ENCODE measurements at regions not wholly inside any gene's neighbourhood (a gene's known extent, or its start where the extent isn't known, plus 50 kb on each side); places are given as distances from the start of the nearest gene placed in this dataset.
"Not testable (repeated sequence)": the region's sequence is repeated elsewhere in the genome, so short reads cannot be mapped to it uniquely, and the experiment has no call there.

DNA sequence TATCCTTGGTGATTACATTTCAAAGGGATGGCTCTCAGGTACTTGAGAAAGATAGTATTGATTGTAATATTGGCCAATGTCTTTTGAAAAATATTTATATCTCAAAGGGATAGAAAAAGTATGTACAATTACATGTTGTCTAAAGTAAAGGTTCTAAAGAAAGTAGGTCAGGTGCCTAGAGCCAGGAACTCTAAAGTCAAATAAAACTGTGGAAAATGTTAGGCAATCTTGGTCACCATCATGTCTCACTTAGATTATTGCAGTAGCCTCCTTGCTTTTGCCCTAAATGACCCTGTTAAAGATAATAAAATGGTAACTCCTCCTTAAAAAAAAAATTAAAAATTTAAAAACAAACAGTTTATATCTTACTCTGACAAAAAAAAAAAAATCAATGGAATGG, 198.5 kb upstream of the ARPP21 start:
- H3K9me3 ChIP-seq, result no peaks in the 10 kb centered on the region
- H3K36me3 ChIP-seq, result no peaks in the 10 kb centered on the region
- TF ChIP-seq, protein P1, sequence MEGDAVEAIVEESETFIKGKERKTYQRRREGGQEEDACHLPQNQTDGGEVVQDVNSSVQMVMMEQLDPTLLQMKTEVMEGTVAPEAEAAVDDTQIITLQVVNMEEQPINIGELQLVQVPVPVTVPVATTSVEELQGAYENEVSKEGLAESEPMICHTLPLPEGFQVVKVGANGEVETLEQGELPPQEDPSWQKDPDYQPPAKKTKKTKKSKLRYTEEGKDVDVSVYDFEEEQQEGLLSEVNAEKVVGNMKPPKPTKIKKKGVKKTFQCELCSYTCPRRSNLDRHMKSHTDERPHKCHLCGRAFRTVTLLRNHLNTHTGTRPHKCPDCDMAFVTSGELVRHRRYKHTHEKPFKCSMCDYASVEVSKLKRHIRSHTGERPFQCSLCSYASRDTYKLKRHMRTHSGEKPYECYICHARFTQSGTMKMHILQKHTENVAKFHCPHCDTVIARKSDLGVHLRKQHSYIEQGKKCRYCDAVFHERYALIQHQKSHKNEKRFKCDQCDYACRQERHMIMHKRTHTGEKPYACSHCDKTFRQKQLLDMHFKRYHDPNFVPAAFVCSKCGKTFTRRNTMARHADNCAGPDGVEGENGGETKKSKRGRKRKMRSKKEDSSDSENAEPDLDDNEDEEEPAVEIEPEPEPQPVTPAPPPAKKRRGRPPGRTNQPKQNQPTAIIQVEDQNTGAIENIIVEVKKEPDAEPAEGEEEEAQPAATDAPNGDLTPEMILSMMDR (IDR thresholded peaks at IDR 0.05), result no peak
- DNase-seq (ENCODE audit: low spot score in 2 of 2), result no peak
- H3K4me3 ChIP-seq, result no peak overlapping the region
- no peaks in the 10 kb centered on the region for H3K4me1 ChIP-seq
- no peak overlapping the region for H3K27ac ChIP-seq
- no peaks in the 10 kb centered on the region for H3K27me3 ChIP-seq
- intact Hi-C loops (cut with DNase I), result no loop called here

DNA sequence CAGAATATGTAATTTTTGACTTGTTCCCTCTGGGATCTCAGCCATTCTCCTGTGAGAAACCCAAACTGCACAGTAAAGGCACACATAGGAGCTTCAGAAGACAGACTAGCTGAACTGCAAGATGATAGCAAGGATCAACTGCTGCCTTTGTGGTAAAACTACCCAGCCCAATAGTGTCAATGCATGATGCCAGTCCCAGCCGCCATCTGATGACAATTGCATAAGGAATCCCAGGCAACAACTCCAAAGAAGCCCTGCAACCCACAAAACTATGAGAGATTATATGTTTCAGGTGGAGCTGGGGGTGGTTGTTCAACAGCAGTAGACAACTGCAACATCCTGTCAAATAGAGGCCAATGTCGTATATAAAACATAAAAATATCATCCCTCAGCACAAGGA, 192.4 kb upstream of the ARPP21 start:
- H3K36me3 ChIP-seq, result no peaks in the 10 kb centered on the region
- H3K27me3 ChIP-seq, result no peaks in the 10 kb centered on the region
- TF ChIP-seq, protein P1 (IDR thresholded peaks at IDR 0.05), result no peak
- no peak for DNase-seq (ENCODE audit: low spot score in 2 of 2)
- intact Hi-C loops (cut with DNase I), result no loop called here
- H3K9me3 ChIP-seq, result no peaks in the 10 kb centered on the region
- no peaks in the 10 kb centered on the region for H3K4me1 ChIP-seq
- no peak overlapping the region for H3K27ac ChIP-seq
- no peak overlapping the region for H3K4me3 ChIP-seq

DNA sequence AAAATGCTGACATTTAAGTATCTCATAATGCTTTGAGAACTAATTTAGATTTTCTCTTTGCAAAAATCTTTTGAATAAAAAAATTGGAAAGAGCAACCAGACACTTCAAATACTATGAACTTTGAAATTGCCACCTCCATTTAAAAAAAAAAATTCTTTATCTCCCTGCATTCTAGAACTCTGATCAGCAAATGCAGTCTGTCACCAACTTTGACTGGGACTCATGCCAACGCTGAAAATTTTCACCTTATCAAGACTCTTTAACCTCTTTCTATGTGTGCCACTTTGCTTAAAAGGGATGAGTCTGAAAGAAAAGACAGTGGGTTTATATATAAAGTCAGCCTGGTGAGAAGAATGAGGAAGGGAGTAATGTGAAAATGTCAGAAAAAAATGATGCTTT, 191.2 kb upstream of the ARPP21 start:
- DNase-seq (ENCODE audit: low spot score in 2 of 2), result no peak
- no peaks in the 10 kb centered on the region for H3K27me3 ChIP-seq
- H3K4me1 ChIP-seq, result no peaks in the 10 kb centered on the region
- intact Hi-C loops (cut with DNase I), result no loop called here
- H3K4me3 ChIP-seq, result no peak overlapping the region
- TF ChIP-seq, protein P1 (IDR thresholded peaks at IDR 0.05), result no peak
- no peaks in the 10 kb centered on the region for H3K9me3 ChIP-seq
- no peaks in the 10 kb centered on the region for H3K36me3 ChIP-seq
- no peak overlapping the region for H3K27ac ChIP-seq

DNA sequence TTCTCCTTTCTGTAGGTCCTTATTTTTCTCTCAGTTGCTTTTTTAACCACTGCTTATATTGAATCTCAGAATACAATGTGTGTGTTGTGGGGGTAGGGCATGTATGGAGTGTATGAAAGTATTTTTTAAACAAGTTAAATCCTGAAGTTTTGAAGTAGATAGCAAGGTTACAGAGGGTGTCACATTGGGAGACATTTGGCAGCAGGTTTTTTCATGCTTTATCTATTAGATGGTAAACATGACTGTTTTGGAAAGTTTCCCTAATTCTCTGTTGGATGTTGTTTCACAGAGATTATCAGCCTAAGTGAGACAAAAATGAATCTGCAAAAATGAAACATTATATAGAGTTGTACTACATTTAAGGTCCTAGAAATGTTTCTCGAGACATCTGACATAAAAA, 190.6 kb upstream of the ARPP21 start:
- H3K27ac ChIP-seq, result no peak overlapping the region
- TF ChIP-seq, protein P1 (IDR thresholded peaks at IDR 0.05), result no peak
- H3K36me3 ChIP-seq, result no peaks in the 10 kb centered on the region
- H3K27me3 ChIP-seq, result no peaks in the 10 kb centered on the region
- H3K9me3 ChIP-seq, result no peaks in the 10 kb centered on the region
- DNase-seq (ENCODE audit: low spot score in 2 of 2), result no peak
- no peak overlapping the region for H3K4me3 ChIP-seq
- intact Hi-C loops (cut with DNase I), result no loop called here
- no peaks in the 10 kb centered on the region for H3K4me1 ChIP-seq

DNA sequence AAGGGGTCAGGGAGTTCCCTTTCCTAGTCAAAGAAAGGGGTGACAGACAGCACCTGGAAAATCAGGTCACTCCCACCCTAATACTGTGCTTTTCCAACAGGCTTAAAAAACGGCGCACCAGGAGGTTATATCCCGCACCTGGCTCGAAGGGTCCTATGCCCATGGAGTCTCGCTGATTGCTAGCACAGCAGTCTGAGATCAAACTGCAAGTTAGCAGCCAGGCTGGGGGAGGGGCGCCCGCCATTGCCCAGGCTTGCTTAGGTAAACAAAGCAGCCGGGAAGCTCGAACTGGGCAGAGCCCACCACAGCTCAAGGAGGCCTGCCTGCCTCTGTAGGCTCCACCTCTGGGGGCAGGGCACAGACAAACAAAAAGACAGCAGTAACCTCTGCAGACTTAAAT, 184.5 kb upstream of the ARPP21 start:
- H3K4me3 ChIP-seq; H3K4me1 ChIP-seq; H3K9me3 ChIP-seq; H3K27ac ChIP-seq; intact Hi-C loops (cut with DNase I); H3K36me3 ChIP-seq; DNase-seq (ENCODE audit: low spot score in 2 of 2); H3K27me3 ChIP-seq: not testable (repeated sequence)

DNA sequence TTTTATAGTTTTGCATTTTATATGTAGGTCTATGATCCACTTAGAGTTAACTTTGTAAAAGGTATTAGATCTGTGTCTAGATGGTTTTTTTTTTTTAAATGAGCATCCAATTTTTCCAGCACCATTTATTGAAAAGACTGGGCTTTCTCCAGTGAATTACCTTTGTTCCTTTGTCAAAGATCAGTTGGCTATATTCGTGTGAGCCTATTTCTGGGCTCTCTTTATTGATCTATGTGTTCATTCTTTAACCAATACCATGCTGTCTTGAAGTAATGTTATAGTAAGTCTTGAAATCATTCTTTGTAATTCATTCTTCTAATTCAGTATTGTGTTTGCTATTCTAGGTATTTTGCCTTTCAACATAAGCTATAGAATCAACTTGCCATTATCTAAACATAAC, 165.4 kb upstream of the ARPP21 start:
- DNase-seq (ENCODE audit: low spot score in 2 of 2), result no peak
- Histone ChIP-seq H3K27me3 (no peaks in the 10 kb centered on the region), H3K27ac (no peak overlapping the region), H3K9me3 (peaks cover 0 to 9% of the 10 kb centered on the region in 2 donors), H3K36me3 (no peaks in the 10 kb centered on the region), H3K4me3 (no peak overlapping the region), H3K4me1 (no peaks in the 10 kb centered on the region)
- TF ChIP-seq, protein P1 (IDR thresholded peaks at IDR 0.05), result no peak
- intact Hi-C loops (cut with DNase I), result no loop called here

DNA sequence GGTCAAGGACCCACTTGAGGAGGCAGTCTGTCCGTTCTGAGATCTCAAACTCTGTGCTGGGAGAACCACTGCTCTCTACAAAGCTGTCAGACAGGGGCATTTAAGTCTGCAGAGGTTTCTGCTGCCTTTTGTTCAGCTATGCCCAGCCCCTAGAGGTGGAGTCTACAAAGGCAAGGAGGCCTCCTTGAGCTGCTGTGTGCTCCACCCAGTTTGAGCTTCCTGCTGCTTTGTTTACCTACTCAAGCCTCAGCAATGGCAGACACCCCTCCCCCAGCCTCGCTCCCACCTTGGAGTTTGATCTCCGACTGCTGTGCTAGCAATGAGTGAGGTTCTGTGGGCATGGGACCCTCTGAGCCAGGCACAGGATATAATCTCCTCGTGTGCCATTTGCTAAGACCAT, 156.8 kb upstream of the ARPP21 start:
- DNase-seq (ENCODE audit: low spot score in 2 of 2); H3K4me1 ChIP-seq; H3K27me3 ChIP-seq; H3K4me3 ChIP-seq; intact Hi-C loops (cut with DNase I); H3K9me3 ChIP-seq; H3K36me3 ChIP-seq; H3K27ac ChIP-seq: not testable (repeated sequence)

Measured in ascending aorta (tissue), 2 donors.